H1 (cell line): ENCODE measurements at regions not wholly inside any gene's neighbourhood (a gene's known extent, or its start where the extent isn't known, plus 50 kb on each side); places are given as distances from the start of the nearest gene placed in this dataset.

Experiments used
- CTCF ChIA-PET: fragments of 300-600 bp; sonication (Branson Sonifier 250); formaldehyde crosslinking; loops from one replicate; lab custom pipeline; 2021; ENCODE audit not compliant: partially characterized antibody; lab: Charles Lee
- POLR2A ChIA-PET: fragments of 300-600 bp; sonication (Branson Sonifier 250); formaldehyde crosslinking; loops from one replicate; lab custom pipeline; 2021; ENCODE audit warnings: inconsistent platforms; ENCODE audit not compliant: partially characterized antibody; lab: Charles Lee
- DNase-seq, 2 experiments: peaks; one replicate each; pipeline versions ENCODE4 v3.0.0 to v3.0.0-alpha.2; 2010 to 2022; ENCODE audit warnings: low spot score in 2 of 2, low read depth in 1 of 2, mixed read lengths in 1 of 2
- FAIRE-seq: peaks from 2 replicates; lab custom pipeline; 2011; peaks lifted over from hg19 to GRCh38; lab: Jason Lieb, UNC
- H2AFZ ChIP-seq: 2 replicates; pipeline ENCODE4 v1.8.1; 2012; ENCODE audit warnings: low read length, inconsistent platforms
- H2AK5ac ChIP-seq: 2 replicates; pipeline ENCODE4 v1.6.1; 2013; ENCODE audit warnings: low read depth, low read length
- H2BK120ac ChIP-seq: replicated peaks from 2 replicates; pipeline ENCODE3; 2013; ENCODE audit warnings: low read depth, low read length, inconsistent platforms
- H2BK12ac ChIP-seq: 2 replicates; pipeline ENCODE4 v1.6.1; 2013; ENCODE audit warnings: low read depth, low read length
- H2BK15ac ChIP-seq: 2 replicates; pipeline ENCODE4 v1.6.1; 2013; ENCODE audit warnings: low read length
- H2BK20ac ChIP-seq: 2 replicates; pipeline ENCODE4 v1.6.1; 2013; ENCODE audit warnings: low read length
- H2BK5ac ChIP-seq: 2 replicates; pipeline ENCODE4 v1.6.1; 2013; ENCODE audit warnings: low read depth, low read length
- H3K14ac ChIP-seq: 2 replicates; pipeline ENCODE4 v1.6.1; 2013; ENCODE audit warnings: inconsistent platforms; ENCODE audit not compliant: insufficient read length
- H3K18ac ChIP-seq: 2 replicates; pipeline ENCODE4 v1.6.1; 2013; ENCODE audit warnings: low read length; ENCODE audit errors: extremely low read depth
- H3K23ac ChIP-seq: 2 replicates; pipeline ENCODE4 v1.6.1; 2013; ENCODE audit warnings: inconsistent platforms; ENCODE audit not compliant: insufficient read length
- H3K23me2 ChIP-seq: 2 replicates; pipeline ENCODE4 v1.6.1; 2013; ENCODE audit warnings: low read depth, low read length
- H3K27ac ChIP-seq: 2 replicates; pipeline ENCODE4 v1.6.1; 2011; ENCODE audit warnings: low read depth, low read length, inconsistent platforms
- H3K27me3 ChIP-seq, 4 experiments: replicated peaks in 1 of 4; 1 replicate in 1 of 4; 2 replicates in 3 of 4; pipeline versions ENCODE4 v1.6.1 to v1.8.1; 2011 to 2013; ENCODE audit warnings: low read length in 3 of 4, mild to moderate bottlenecking in 3 of 4, inconsistent platforms in 2 of 4, mixed read lengths in 2 of 4, moderate library complexity in 1 of 4; ENCODE audit not compliant: control insufficient read depth in 3 of 4, insufficient read depth in 3 of 4; ENCODE audit errors: extremely low read depth in 1 of 4
- H3K36me3 ChIP-seq, 4 experiments: 2 replicates each; pipeline versions ENCODE4 v1.6.1 to v1.8.1; 2011 to 2013; ENCODE audit warnings: mild to moderate bottlenecking in 4 of 4, low read length in 3 of 4, moderate library complexity in 2 of 4, control low read depth in 1 of 4, inconsistent platforms in 1 of 4; ENCODE audit not compliant: insufficient read depth in 4 of 4, control insufficient read depth in 2 of 4
- H3K4ac ChIP-seq: replicated peaks from 2 replicates; pipeline ENCODE3; 2013; ENCODE audit warnings: low read length, low read depth, mixed read lengths, inconsistent platforms; ENCODE audit not compliant: insufficient read length
- H3K4me1 ChIP-seq, 4 experiments: replicated peaks in 1 of 4; 1 replicate in 1 of 4; 2 replicates in 3 of 4; pipeline versions ENCODE4 v1.6.1 to v1.8.1; 2011 to 2013; ENCODE audit warnings: low read length in 3 of 4, inconsistent platforms in 2 of 4, mixed read lengths in 1 of 4; ENCODE audit not compliant: insufficient read depth in 4 of 4, control insufficient read depth in 3 of 4
- H3K4me2 ChIP-seq, 2 experiments: 2 replicates each; pipeline versions ENCODE4 v1.6.1 to v1.8.1; 2011 to 2013; ENCODE audit warnings: low read depth in 2 of 2, low read length in 2 of 2, control low read depth in 1 of 2, inconsistent platforms in 1 of 2, mild to moderate bottlenecking in 1 of 2; ENCODE audit not compliant: insufficient read depth in 1 of 2
- H3K4me3 ChIP-seq, 4 experiments: fragments of 200-600, 300-600 bp in 1 of 4; sonication (generic), shearing (Covaris generic), sonication (Bioruptor Twin) in 1 of 4; 2 replicates each; pipeline versions ENCODE4 v1.5.1 to v1.8.1; 2011 to 2016; ENCODE audit warnings: low read length in 4 of 4, low read depth in 3 of 4, control low read depth in 2 of 4, inconsistent platforms in 2 of 4, mild to moderate bottlenecking in 2 of 4, mixed read lengths in 1 of 4, moderate library complexity in 1 of 4; ENCODE audit not compliant: insufficient read depth in 2 of 4; ENCODE audit errors: extremely low read depth in 1 of 4
- H3K56ac ChIP-seq: replicated peaks from 2 replicates; pipeline ENCODE3; 2013; ENCODE audit warnings: low read depth, mild to moderate bottlenecking, mixed read lengths, low read length, inconsistent platforms; ENCODE audit not compliant: insufficient read length
- H3K79me1 ChIP-seq: 2 replicates; pipeline ENCODE4 v1.6.1; 2013; ENCODE audit warnings: low read depth, low read length, control low read depth
- H3K79me2 ChIP-seq, 2 experiments: 2 replicates each; pipeline versions ENCODE4 v1.6.1 to v1.8.1; 2012 to 2013; ENCODE audit warnings: low read length in 2 of 2, mild to moderate bottlenecking in 2 of 2, inconsistent platforms in 1 of 2; ENCODE audit not compliant: insufficient read depth in 2 of 2, control insufficient read depth in 1 of 2
- H3K9ac ChIP-seq, 4 experiments: replicated peaks in 1 of 4; 1 replicate in 1 of 4; 2 replicates in 3 of 4; pipeline versions ENCODE4 v1.6.1 to v1.8.1; 2011 to 2013; ENCODE audit warnings: low read depth in 3 of 4, low read length in 3 of 4, control low read depth in 2 of 4, mild to moderate bottlenecking in 2 of 4, moderate library complexity in 2 of 4, inconsistent platforms in 1 of 4; ENCODE audit errors: extremely low read depth in 1 of 4
- H3K9me3 ChIP-seq, 2 experiments: 2 replicates each; pipeline versions ENCODE4 v1.6.1 to v1.8.1; 2012 to 2013; ENCODE audit warnings: mild to moderate bottlenecking in 2 of 2, moderate library complexity in 2 of 2, control low read depth in 1 of 2, inconsistent platforms in 1 of 2, low read depth in 1 of 2, low read length in 1 of 2, mixed read lengths in 1 of 2; ENCODE audit not compliant: insufficient read depth in 2 of 2
- H4K20me1 ChIP-seq, 2 experiments: replicated peaks in 1 of 2; 2 replicates each; pipeline versions ENCODE3 to v1.8.1; 2011 to 2013; ENCODE audit warnings: inconsistent platforms in 2 of 2, low read length in 2 of 2, mild to moderate bottlenecking in 1 of 2; ENCODE audit not compliant: insufficient read depth in 2 of 2, control insufficient read depth in 1 of 2
- H4K5ac ChIP-seq: 2 replicates; pipeline ENCODE4 v1.6.1; 2013; ENCODE audit warnings: low read length, low read depth, mixed read lengths, inconsistent platforms; ENCODE audit not compliant: insufficient read length
- H4K8ac ChIP-seq: 2 replicates; pipeline ENCODE4 v1.8.0; 2013; ENCODE audit warnings: mild to moderate bottlenecking, moderate library complexity, low read length, inconsistent platforms; ENCODE audit not compliant: insufficient read depth; ENCODE audit errors: extremely low read depth
- H4K91ac ChIP-seq: replicated peaks from 2 replicates; pipeline ENCODE3; 2013; ENCODE audit warnings: low read length, mixed read lengths, inconsistent platforms; ENCODE audit not compliant: insufficient read length
- CTBP2 ChIP-seq: IDR thresholded peaks from 2 replicates; pipeline ENCODE4 v1.7.0; 2011; ENCODE audit warnings: borderline replicate concordance, mild to moderate bottlenecking, moderate library complexity, mixed read lengths, low read length; ENCODE audit not compliant: insufficient read depth, insufficient read length
- EP300 ChIP-seq, 2 experiments: IDR thresholded peaks; 1 replicate in 1 of 2; 2 replicates in 1 of 2; pipeline ENCODE4 v1.6.1; 2011 to 2012; ENCODE audit warnings: low read depth in 2 of 2, low read length in 2 of 2, mild to moderate bottlenecking in 2 of 2, borderline replicate concordance in 1 of 2, inconsistent platforms in 1 of 2, moderate library complexity in 1 of 2
- EZH2 ChIP-seq: fragments of 200-600 bp; sonication (generic); IDR thresholded peaks from 2 replicates; pipeline ENCODE4 v1.7.1; 2012; ENCODE audit warnings: low read depth, mild to moderate bottlenecking, moderate library complexity, low read length, inconsistent platforms; ENCODE audit not compliant: severe bottlenecking
- HDAC6 ChIP-seq: IDR thresholded peaks from one replicate; pipeline ENCODE4 v1.7.1; 2012; ENCODE audit warnings: low read depth, mild to moderate bottlenecking, inconsistent platforms, low read length, moderate library complexity
- KDM5A ChIP-seq: fragments of 200-600 bp; IDR thresholded peaks from 2 replicates; pipeline ENCODE4 v1.7.1; 2012; ENCODE audit warnings: mild to moderate bottlenecking, low read length, inconsistent platforms, mixed read lengths
- NANOG ChIP-seq: IDR thresholded peaks from 2 replicates; pipeline ENCODE4 v1.6.1; 2011; ENCODE audit warnings: low read length, low read depth, mild to moderate bottlenecking, inconsistent platforms; ENCODE audit not compliant: insufficient read depth, poor library complexity, severe bottlenecking
- POLR2A ChIP-seq, 2 experiments: IDR thresholded peaks; 1 replicate in 1 of 2; 2 replicates in 1 of 2; pipeline ENCODE4 v1.6.1; 2011; ENCODE audit warnings: low read depth in 2 of 2, low read length in 2 of 2, mild to moderate bottlenecking in 2 of 2; ENCODE audit errors: control extremely low read depth in 1 of 2
- POLR2AphosphoS5 ChIP-seq: IDR thresholded peaks from 2 replicates; pipeline ENCODE4 v1.6.1; 2011; ENCODE audit warnings: low read depth, low read length
- RAD21 ChIP-seq, 2 experiments: IDR thresholded peaks in 1 of 2; conservative IDR thresholded peaks in 1 of 2; 2 replicates each; pipeline ENCODE4 v1.6.1; 2011; ENCODE audit warnings: low read depth in 2 of 2, low read length in 2 of 2, improper control_type of control experiment in 1 of 2, inconsistent platforms in 1 of 2, mild to moderate bottlenecking in 1 of 2, moderate library complexity in 1 of 2
- RBBP5 ChIP-seq: IDR thresholded peaks from 2 replicates; pipeline ENCODE4 v1.7.1; 2012; ENCODE audit warnings: low read depth, mild to moderate bottlenecking, inconsistent platforms, low read length, moderate library complexity, borderline replicate concordance
- SP1 ChIP-seq: IDR thresholded peaks from 2 replicates; pipeline ENCODE4 v1.6.1; 2011; ENCODE audit warnings: low read depth, low read length
- TBP ChIP-seq: IDR thresholded peaks from 2 replicates; pipeline ENCODE4 v1.6.1; 2011; ENCODE audit warnings: low read depth, low read length, improper control_type of control experiment
- YY1 ChIP-seq: IDR thresholded peaks from 2 replicates; pipeline ENCODE4 v1.6.1; 2011; ENCODE audit warnings: low read depth, mild to moderate bottlenecking, low read length
- WGBS, 2 experiments: shearing (Covaris generic) in 1 of 2; methylation state at CpG; one replicate each; pipeline versions ENCODE4 v1.1.6 to v1.1.7; 2013 to 2015; ENCODE audit warnings: low lambda C conversion rate in 2 of 2, mixed read lengths in 2 of 2, inconsistent platforms in 1 of 2, low coverage in 1 of 2, missing lambda C conversion rate in 1 of 2; ENCODE audit not compliant: insufficient replicate concordance in 2 of 2, insufficient coverage in 1 of 2, insufficient read length in 1 of 2; ENCODE audit errors: extremely low coverage in 1 of 2, missing lambda C conversion rate in 1 of 2; 5-methylcytosine and 5-hydroxymethylcytosine counted together
- TF ChIP-seq, protein P1 (sequence below): IDR thresholded peaks from 2 replicates; pipeline ENCODE4 v1.6.1; 2012; ENCODE audit warnings: inconsistent platforms

DNA sequence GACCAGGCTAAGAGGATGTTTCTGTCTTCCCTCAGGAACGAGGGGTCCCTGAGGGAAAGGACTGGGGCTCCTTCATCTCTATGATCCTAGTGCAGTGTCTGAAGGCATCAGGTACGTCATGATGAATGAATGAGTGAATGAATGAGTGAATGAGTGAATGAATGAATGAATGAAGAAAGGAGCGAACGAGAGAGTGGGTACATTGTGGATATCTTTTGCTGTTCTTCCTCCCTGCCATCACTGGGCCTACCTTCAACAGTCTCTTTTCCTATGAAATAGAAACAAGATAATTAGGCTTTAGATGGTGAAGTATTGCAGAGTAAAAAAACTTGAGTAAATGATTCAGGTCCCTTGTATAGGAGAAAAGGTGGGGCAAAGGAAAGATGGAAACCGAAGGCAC is 111.3 kb upstream of the CRHR1 start:
- no peaks in the 10 kb centered on the region for H4K20me1 ChIP-seq
- WGBS, 2 experiments: 85 to 100% methylated on average over 2 to 5 of the region's 5 CpGs
- TF ChIP-seq HDAC6 (no peak), TBP (no peak), NANOG (no peak), EZH2 (no peak), SP1 (no peak), RBBP5 (no peak), YY1 (no peak), EP300 (IDR thresholded peaks at IDR 0.05; ENCODE audit: borderline replicate concordance in 1 of 2, low read depth in 2 of 2, low read length in 2 of 2) (no peak), CTBP2 (no peak), POLR2A (IDR thresholded peaks at IDR 0.05; ENCODE audit: control extremely low read depth in 1 of 2, low read depth in 2 of 2, low read length in 2 of 2) (no peak), KDM5A (no peak), POLR2AphosphoS5 (no peak), RAD21 (IDR thresholded peaks at IDR 0.05 in 1 of 2, conservative IDR thresholded peaks at IDR 0.05 in 1 of 2; ENCODE audit: low read depth in 2 of 2, low read length in 2 of 2) (no peak)
- TF ChIP-seq, protein P1, sequence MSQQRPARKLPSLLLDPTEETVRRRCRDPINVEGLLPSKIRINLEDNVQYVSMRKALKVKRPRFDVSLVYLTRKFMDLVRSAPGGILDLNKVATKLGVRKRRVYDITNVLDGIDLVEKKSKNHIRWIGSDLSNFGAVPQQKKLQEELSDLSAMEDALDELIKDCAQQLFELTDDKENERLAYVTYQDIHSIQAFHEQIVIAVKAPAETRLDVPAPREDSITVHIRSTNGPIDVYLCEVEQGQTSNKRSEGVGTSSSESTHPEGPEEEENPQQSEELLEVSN: no peak

More for the DNA sequence above, 111.3 kb upstream of the CRHR1 start:
- Histone ChIP-seq H3K18ac (no peak overlapping the region), H2BK120ac (no peak overlapping the region), H2BK5ac (no peak overlapping the region), H2AK5ac (no peak overlapping the region), H2BK12ac (no peak overlapping the region), H3K14ac (no peak overlapping the region), H4K8ac (no peak overlapping the region), H3K79me1 (no peaks in the 10 kb centered on the region), H3K23ac (no peak overlapping the region), H3K27ac (no peak overlapping the region), H3K79me2 (no peaks in the 10 kb centered on the region), H3K9me3 (no peaks in the 10 kb centered on the region), H3K23me2 (no peaks in the 10 kb centered on the region), H3K27me3 (no peaks in the 10 kb centered on the region; a peak in 2 of 7 replicates), H4K5ac (no peak overlapping the region), H3K56ac (no peak overlapping the region), H2AFZ (no peak overlapping the region), H2BK20ac (no peak overlapping the region), H3K9ac (no peak overlapping the region), H3K4me3 (no peak overlapping the region), H3K4me1 (no peaks in the 10 kb centered on the region), H3K4me2 (no peak overlapping the region), H2BK15ac (no peak overlapping the region), H3K36me3 (no peaks in the 10 kb centered on the region), H4K91ac (no peak overlapping the region), H3K4ac (no peak overlapping the region)
- ChIA-PET CTCF (interaction anchor here (1.3 to 1.4 kb wide), 2 partner anchors 31 to 122 kb away, joined by 3 to 5 read pairs; no protein-coding TSS in a partner anchor), POLR2A (interaction anchor here (1.2 kb wide), 1 partner anchor 11 kb away, joined by 4 read pairs; no protein-coding TSS in a partner anchor)
- FAIRE-seq (no peak), DNase-seq (no peak)
